ENCODE measurements at regions not wholly inside any gene's neighbourhood (a gene's known extent, or its start where the extent isn't known, plus 50 kb on each side); places are given as distances from the start of the nearest gene placed in this dataset.
"Not testable (repeated sequence)": the region's sequence is repeated elsewhere in the genome, so short reads cannot be mapped to it uniquely, and the experiment has no call there.

GRCh38 chrX:22800806-22801205, 199.0 kb upstream of the DDX53 start:
- no peak for DNase-seq (ENCODE audit: low spot score)
- TF ChIP-seq CTCF (IDR thresholded peaks at IDR 0.05; ENCODE audit: extremely low read depth, missing control alignments), result no peak

GRCh38 chrX:22803353-22803752, 196.4 kb upstream of the DDX53 start:
- DNase-seq (ENCODE audit: low spot score), result peak; percentile 0
- TF ChIP-seq CTCF (IDR thresholded peaks at IDR 0.05; ENCODE audit: extremely low read depth, missing control alignments), result no peak

GRCh38 chrX:22810876-22811275, 188.9 kb upstream of the DDX53 start:
- no peak for TF ChIP-seq CTCF (IDR thresholded peaks at IDR 0.05; ENCODE audit: extremely low read depth, missing control alignments)
- no peak for DNase-seq (ENCODE audit: low spot score)

- DNase-seq (ENCODE audit: low spot score), result no peak
- TF ChIP-seq CTCF (IDR thresholded peaks at IDR 0.05; ENCODE audit: extremely low read depth, missing control alignments), result no peak
Observed at GRCh38 chrX:22818061-22818460, 181.7 kb upstream of the DDX53 start.

GRCh38 chrX:22855693-22856092, 144.1 kb upstream of the DDX53 start:
- no peak for TF ChIP-seq CTCF (IDR thresholded peaks at IDR 0.05; ENCODE audit: extremely low read depth, missing control alignments)
- DNase-seq (ENCODE audit: low spot score), result no peak

- no peak for TF ChIP-seq CTCF (IDR thresholded peaks at IDR 0.05; ENCODE audit: extremely low read depth, missing control alignments)
Observed at GRCh38 chrX:22859642-22860041, 140.1 kb upstream of the DDX53 start.

GRCh38 chrX:22866801-22867200, 133.0 kb upstream of the DDX53 start:
- DNase-seq (ENCODE audit: low spot score), result not testable (repeated sequence)

More at GRCh38 chrX:22859642-22860041, 140.1 kb upstream of the DDX53 start:
- DNase-seq (ENCODE audit: low spot score), result no peak

- no peak for TF ChIP-seq CTCF (IDR thresholded peaks at IDR 0.05; ENCODE audit: extremely low read depth, missing control alignments)
- DNase-seq (ENCODE audit: low spot score), result no peak
Observed at GRCh38 chrX:22882543-22882942, 117.2 kb upstream of the DDX53 start.
